ACHN (cell line): ENCODE measurements at regions not wholly inside any gene's neighbourhood (a gene's known extent, or its start where the extent isn't known, plus 50 kb on each side); places are given as distances from the start of the nearest gene placed in this dataset.

Experiments
- DNase-seq: peaks from one replicate; pipeline ENCODE4 v3.0.0-alpha.2; 2015
- in situ Hi-C: cut with HindIII; loops from 2 replicates; pipeline ENCODE4 v1.10.0; 2017; ENCODE audit warnings: low sequenced_read_pairs, low pct_ligation_motif_present, low pct_unique_long_range_greater_than_20kb

- DNase-seq: no peak
- in situ Hi-C loops: no loop called here
Observed at GRCh38 chr1:38690790-38691449, 168.7 kb downstream of the RRAGC start.

- in situ Hi-C loops: no loop called here
- no peak for DNase-seq
Observed at GRCh38 chr1:38686927-38687255, 172.7 kb downstream of the RRAGC start.

GRCh38 chr1:38686167-38686926 lies 173.2 kb downstream of the RRAGC start:
- no peak for DNase-seq
- in situ Hi-C loops: no loop called here

- in situ Hi-C loops: no loop called here
Observed at GRCh38 chr1:38685388-38685787, 174.2 kb downstream of the RRAGC start.

GRCh38 chr1:38680801-38681510 lies 178.6 kb downstream of the RRAGC start:
- in situ Hi-C loops: no loop called here
- DNase-seq: no peak

More at GRCh38 chr1:38685388-38685787, 174.2 kb downstream of the RRAGC start:
- DNase-seq: no peak

GRCh38 chr1:38677756-38678155 lies 181.8 kb downstream of the RRAGC start:
- DNase-seq: no peak
- in situ Hi-C loops: no loop called here

GRCh38 chr1:38677311-38677710 lies 182.3 kb downstream of the RRAGC start:
- DNase-seq: no peak
- in situ Hi-C loops: no loop called here

GRCh38 chr1:38672692-38673091 lies 186.9 kb downstream of the RRAGC start:
- no peak for DNase-seq
- in situ Hi-C loops: no loop called here

GRCh38 chr1:38671221-38671620 lies 188.4 kb downstream of the RRAGC start:
- in situ Hi-C loops: no loop called here
- DNase-seq: no peak

GRCh38 chr1:38670544-38671122 lies 188.9 kb downstream of the RRAGC start:
- in situ Hi-C loops: no loop called here
- DNase-seq: no peak

- no peak for DNase-seq
- in situ Hi-C loops: no loop called here
Observed at GRCh38 chr1:38667626-38668025, 191.9 kb downstream of the RRAGC start.

- DNase-seq: no peak
- in situ Hi-C loops: no loop called here
Observed at GRCh38 chr1:38662126-38662525, 197.4 kb downstream of the RRAGC start.

- in situ Hi-C loops: no loop called here
- no peak for DNase-seq
Observed at GRCh38 chr1:38658883-38659282, 200.7 kb downstream of the RRAGC start.

- DNase-seq: no peak
- in situ Hi-C loops: no loop called here
Observed at GRCh38 chr1:38657873-38658272, 201.7 kb downstream of the RRAGC start.

GRCh38 chr1:38657207-38657840 lies 202.2 kb downstream of the RRAGC start:
- no peak for DNase-seq
- in situ Hi-C loops: no loop called here

- in situ Hi-C loops: no loop called here
- DNase-seq: no peak
Observed at GRCh38 chr1:38656726-38657125, 202.8 kb downstream of the RRAGC start.

- DNase-seq: no peak
- in situ Hi-C loops: no loop called here
Observed at GRCh38 chr1:38652217-38652616, 207.4 kb downstream of the RRAGC start.

GRCh38 chr1:38651669-38652068 lies 207.9 kb downstream of the RRAGC start:
- in situ Hi-C loops: no loop called here
- no peak for DNase-seq

- in situ Hi-C loops: no loop called here
- DNase-seq: no peak
Observed at GRCh38 chr1:38648417-38648816, 211.2 kb downstream of the RRAGC start.
